ENCODE measurements at regions not wholly inside any gene's neighbourhood (a gene's known extent, or its start where the extent isn't known, plus 50 kb on each side); places are given as distances from the start of the nearest gene placed in this dataset.

GRCh38 chr5:124088289-124089032 lies 576.5 kb downstream of the CSNK1G3 start:
- FAIRE-seq (no peak), DNase-seq (ENCODE audit: insufficient read length, low spot score) (no peak)
- no peak for TF ChIP-seq POLR2A (IDR thresholded peaks at IDR 0.05; ENCODE audit: low read depth, low read length)

DNA sequence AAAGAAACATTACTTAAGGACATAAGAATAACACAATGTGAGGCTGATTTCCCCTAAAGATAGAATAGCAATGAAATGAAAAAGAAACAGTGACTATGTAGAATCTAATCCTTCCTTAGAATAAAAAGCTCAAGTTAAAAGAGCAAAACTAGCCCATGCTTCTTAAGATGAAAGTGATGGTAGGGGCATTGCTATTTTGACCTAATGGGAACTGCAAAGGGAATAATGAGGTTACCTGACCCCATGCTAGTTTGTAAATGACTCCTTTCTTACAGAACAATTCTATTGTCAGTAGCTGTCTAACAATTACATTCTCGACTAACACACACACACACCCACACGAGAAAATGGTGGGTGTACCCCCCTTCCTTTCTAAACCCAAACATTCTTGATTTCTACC lies 575.8 kb downstream of the CSNK1G3 start:
- TF ChIP-seq POLR2A (IDR thresholded peaks at IDR 0.05; ENCODE audit: low read depth, low read length), result no peak
- DNase-seq (ENCODE audit: insufficient read length, low spot score), result no peak
- no peak for FAIRE-seq

GRCh38 chr5:124080256-124080655 lies 568.3 kb downstream of the CSNK1G3 start:
- no peak for FAIRE-seq
- TF ChIP-seq POLR2A (IDR thresholded peaks at IDR 0.05; ENCODE audit: low read depth, low read length), result no peak
- no peak for DNase-seq (ENCODE audit: insufficient read length, low spot score)

DNA sequence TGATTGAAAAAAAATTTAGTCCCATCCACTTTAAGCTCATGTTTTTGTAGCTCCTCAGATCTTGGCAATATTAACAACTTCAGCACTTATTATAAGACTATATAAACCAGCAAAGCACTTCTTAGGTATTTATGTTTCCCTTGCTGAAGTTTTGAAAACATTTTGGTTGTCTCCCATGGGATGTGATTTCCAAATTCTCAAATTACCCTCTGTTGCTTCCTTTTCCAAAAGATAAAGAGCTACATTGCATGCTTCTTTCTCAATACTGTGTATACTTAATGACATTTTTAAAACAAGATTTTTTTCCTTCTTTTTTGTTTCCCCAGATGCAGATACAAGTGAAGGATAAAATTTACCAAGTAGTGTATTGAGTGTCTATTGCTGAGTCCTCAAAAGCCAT lies 567.1 kb downstream of the CSNK1G3 start:
- TF ChIP-seq POLR2A (IDR thresholded peaks at IDR 0.05; ENCODE audit: low read depth, low read length), result no peak
- FAIRE-seq (no peak), DNase-seq (ENCODE audit: insufficient read length, low spot score) (no peak)

GRCh38 chr5:124074500-124074899 lies 562.5 kb downstream of the CSNK1G3 start:
- DNase-seq (ENCODE audit: insufficient read length, low spot score), result no peak
- no peak for FAIRE-seq

GRCh38 chr5:124072570-124072969 lies 560.6 kb downstream of the CSNK1G3 start:
- TF ChIP-seq POLR2A (IDR thresholded peaks at IDR 0.05; ENCODE audit: low read depth, low read length), result no peak
- FAIRE-seq (no peak), DNase-seq (ENCODE audit: insufficient read length, low spot score) (no peak)

More at GRCh38 chr5:124074500-124074899, 562.5 kb downstream of the CSNK1G3 start:
- TF ChIP-seq POLR2A (IDR thresholded peaks at IDR 0.05; ENCODE audit: low read depth, low read length), result no peak

DNA sequence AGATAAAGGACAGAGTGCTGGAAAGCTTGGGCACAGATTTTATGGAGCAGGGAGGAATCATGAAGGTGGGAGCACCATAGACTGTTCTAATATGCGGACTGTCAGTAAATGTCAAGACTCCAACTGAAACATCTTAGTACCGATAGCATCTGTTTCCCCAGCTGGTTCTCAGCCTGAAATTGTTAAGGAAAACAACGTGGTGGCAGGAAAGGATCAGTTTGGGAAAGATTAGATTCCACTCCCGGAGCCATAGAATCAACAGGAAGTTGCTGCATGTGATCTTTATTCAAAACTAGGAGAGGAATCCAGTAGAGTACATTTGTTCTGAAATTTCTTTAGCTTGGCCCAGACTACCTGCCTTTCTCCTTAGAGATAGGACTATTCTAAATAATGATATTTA lies 559.1 kb downstream of the CSNK1G3 start:
- no peak for TF ChIP-seq POLR2A (IDR thresholded peaks at IDR 0.05; ENCODE audit: low read depth, low read length)
- FAIRE-seq (no peak), DNase-seq (ENCODE audit: insufficient read length, low spot score) (no peak)

DNA sequence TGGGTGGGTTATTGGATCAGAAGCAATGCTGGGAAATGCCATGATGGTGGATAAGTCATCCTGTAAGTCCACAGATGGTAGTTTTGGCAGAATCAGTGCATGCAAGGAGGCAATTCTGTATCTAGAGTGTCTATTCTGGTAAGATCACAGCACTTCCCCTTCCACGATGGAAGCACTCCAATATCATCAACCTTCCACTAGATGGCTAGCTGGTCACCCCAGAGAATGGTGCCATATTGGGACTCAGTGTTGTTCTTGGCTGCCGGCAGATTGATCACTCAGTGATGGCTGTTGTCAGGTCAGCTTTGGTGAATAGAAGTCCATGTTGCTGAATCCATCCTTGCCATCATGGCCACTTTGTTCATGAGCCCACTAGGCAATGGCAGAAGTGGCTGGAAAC lies 553.5 kb downstream of the CSNK1G3 start:
- TF ChIP-seq POLR2A (IDR thresholded peaks at IDR 0.05; ENCODE audit: low read depth, low read length), result no peak
- DNase-seq (ENCODE audit: insufficient read length, low spot score) (no peak), FAIRE-seq (no peak)

GRCh38 chr5:124064956-124065355 lies 553.0 kb downstream of the CSNK1G3 start:
- DNase-seq (ENCODE audit: insufficient read length, low spot score), result no peak
- TF ChIP-seq POLR2A (IDR thresholded peaks at IDR 0.05; ENCODE audit: low read depth, low read length), result no peak
- no peak for FAIRE-seq

- TF ChIP-seq POLR2A (IDR thresholded peaks at IDR 0.05; ENCODE audit: low read depth, low read length), result no peak
- DNase-seq (ENCODE audit: insufficient read length, low spot score) (no peak), FAIRE-seq (no peak)
Observed at GRCh38 chr5:124061663-124062062, 549.7 kb downstream of the CSNK1G3 start.

DNA sequence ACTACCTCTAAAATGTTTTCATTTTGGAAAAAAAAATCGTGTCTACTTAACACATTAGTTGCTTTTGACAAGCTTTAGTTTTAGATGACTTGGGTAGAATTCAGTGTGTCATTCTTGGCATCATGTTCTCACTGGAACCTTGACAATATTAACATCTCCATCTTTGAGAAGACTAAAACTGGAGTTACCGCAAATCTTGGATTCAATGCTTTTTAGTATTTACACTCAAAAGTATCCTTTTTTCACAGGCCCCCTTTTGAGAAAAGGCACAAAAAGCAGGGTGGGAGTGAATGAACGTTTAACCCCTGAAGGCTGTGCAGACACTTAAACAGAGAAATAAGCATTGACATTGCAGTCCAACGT lies 549.1 kb downstream of the CSNK1G3 start:
- no peak for DNase-seq (ENCODE audit: insufficient read length, low spot score)
- no peak for TF ChIP-seq POLR2A (IDR thresholded peaks at IDR 0.05; ENCODE audit: low read depth, low read length)
- no peak for FAIRE-seq

DNA sequence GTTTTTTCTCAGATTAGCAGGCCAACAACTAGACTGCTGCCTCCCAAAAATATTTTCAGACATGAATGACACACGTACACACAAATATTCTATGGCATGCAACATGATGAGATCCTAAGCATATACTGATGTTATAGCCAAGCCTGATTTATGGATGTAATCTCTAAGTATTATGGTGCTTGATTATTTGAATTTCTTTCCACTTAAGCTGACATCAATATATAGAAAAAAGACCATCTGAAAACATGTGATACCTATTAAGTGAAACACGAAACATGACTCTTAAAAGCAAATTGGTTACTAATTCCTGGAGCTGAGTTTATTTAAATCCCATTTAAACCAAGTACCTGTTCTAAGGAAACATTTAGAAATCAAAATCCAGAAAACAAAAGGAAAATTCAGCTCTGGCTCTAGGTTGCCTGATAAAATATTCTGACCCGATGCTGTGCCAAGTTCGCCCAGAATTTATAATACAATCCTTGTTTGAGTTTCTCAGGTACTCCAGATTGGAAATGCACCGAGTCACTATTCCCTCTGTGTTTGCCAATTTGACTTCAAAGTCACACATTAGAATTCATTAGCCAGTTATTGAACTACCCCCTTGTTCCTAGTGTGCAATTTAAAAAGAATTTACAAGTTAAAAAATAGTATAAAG lies 548.6 kb downstream of the CSNK1G3 start:
- no peak for FAIRE-seq
- no peak for DNase-seq (ENCODE audit: insufficient read length, low spot score)
- no peak for TF ChIP-seq POLR2A (IDR thresholded peaks at IDR 0.05; ENCODE audit: low read depth, low read length)

- no peak for TF ChIP-seq POLR2A (IDR thresholded peaks at IDR 0.05; ENCODE audit: low read depth, low read length)
- FAIRE-seq (no peak), DNase-seq (ENCODE audit: insufficient read length, low spot score) (no peak)
Observed at GRCh38 chr5:124060011-124060410, 548.0 kb downstream of the CSNK1G3 start.

GRCh38 chr5:124059200-124059599 lies 547.2 kb downstream of the CSNK1G3 start:
- DNase-seq (ENCODE audit: insufficient read length, low spot score) (peak; percentile 1), FAIRE-seq (no peak)
- no peak for TF ChIP-seq POLR2A (IDR thresholded peaks at IDR 0.05; ENCODE audit: low read depth, low read length)

DNA sequence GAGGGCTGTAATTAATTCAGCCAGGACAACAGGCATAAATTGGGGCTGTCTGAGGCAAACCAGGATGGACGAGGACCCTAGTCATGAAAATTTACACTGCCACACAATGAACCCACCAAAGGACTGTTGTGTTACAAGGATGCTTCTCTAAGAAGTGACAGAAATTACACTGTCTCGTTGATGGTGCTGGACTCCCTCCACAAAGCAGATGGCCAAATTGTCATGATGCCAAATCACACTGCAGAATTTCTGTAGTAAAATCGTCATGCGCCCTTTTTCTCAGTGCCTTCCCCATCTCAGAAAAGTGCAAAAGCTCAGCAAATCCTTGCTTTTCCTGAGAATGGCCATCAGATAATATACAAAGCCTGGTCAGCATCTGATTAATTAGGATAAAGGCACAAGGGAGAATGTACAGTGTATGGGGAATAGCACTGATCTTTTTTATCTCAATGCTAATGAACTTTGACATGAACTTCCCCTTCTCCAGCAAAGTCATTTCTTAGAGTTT lies 545.8 kb downstream of the CSNK1G3 start:
- FAIRE-seq (no peak), DNase-seq (ENCODE audit: insufficient read length, low spot score) (no peak)
- no peak for TF ChIP-seq POLR2A (IDR thresholded peaks at IDR 0.05; ENCODE audit: low read depth, low read length)
